ENCODE measurements at regions not wholly inside any gene's neighbourhood (a gene's known extent, or its start where the extent isn't known, plus 50 kb on each side); places are given as distances from the start of the nearest gene placed in this dataset.
A peak's percentile ranks its signal among the peaks of the same experiment; 100 is the strongest.

DNA sequence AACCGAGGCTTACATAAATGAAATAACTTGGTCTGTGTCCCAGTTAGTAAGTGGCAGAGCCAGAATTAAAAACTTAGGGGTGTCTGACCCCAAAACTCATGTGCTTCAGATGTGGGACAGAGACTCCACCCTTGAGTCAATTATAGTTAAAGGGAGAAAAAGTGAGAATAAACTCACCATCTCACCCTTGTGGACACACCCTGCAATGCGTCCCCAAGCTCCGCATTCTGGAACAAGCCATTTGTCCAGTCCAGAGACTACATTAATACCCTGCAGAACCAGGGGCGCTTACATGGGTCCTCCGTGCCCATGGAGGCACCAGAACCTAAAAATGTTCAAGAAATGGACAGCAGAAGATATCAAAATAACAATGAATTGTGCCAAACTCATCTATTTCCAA is 207.0 kb upstream of the ZNF507 start:
- H3K4me3 ChIP-seq (ENCODE audit: low read length): no peak overlapping the region
- DNase-seq (ENCODE audit: low read depth): no peak
- TF ChIP-seq, protein P1, sequence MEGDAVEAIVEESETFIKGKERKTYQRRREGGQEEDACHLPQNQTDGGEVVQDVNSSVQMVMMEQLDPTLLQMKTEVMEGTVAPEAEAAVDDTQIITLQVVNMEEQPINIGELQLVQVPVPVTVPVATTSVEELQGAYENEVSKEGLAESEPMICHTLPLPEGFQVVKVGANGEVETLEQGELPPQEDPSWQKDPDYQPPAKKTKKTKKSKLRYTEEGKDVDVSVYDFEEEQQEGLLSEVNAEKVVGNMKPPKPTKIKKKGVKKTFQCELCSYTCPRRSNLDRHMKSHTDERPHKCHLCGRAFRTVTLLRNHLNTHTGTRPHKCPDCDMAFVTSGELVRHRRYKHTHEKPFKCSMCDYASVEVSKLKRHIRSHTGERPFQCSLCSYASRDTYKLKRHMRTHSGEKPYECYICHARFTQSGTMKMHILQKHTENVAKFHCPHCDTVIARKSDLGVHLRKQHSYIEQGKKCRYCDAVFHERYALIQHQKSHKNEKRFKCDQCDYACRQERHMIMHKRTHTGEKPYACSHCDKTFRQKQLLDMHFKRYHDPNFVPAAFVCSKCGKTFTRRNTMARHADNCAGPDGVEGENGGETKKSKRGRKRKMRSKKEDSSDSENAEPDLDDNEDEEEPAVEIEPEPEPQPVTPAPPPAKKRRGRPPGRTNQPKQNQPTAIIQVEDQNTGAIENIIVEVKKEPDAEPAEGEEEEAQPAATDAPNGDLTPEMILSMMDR (conservative IDR thresholded peaks at IDR 0.05; ENCODE audit: low read depth, low read length): peak; percentile 3

DNA sequence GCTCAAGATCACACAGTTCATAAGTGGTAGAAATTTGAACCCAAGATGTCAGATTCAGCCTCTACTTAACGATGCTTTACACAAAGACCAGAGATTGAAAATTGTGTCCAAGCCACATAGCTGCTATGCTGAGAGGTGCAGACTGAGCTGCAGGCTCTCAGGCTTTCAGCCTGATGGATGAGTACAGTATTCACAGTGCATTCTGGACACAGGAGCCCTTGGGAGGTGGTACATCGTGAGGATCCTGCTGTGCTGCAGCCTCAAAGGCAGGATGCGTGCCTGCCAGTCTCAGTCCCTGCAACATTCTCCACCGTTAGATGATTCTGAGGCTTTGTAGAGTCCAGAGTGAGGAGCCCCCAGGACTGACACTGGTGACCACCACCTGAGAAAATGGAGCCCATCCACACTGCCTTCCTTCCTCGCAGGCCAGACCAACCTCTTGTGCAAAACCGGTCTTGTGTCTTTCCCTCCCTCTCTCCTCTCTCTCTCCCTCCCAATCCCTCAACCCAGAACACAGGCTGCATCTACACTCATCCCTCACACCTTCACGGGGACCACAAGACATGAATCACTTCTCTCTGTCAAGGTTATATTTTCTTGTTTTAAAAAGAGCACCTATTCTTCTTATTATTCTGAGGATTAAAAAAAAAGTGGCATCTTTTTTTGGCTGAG is 203.4 kb upstream of the ZNF507 start:
- TF ChIP-seq, protein P1 (conservative IDR thresholded peaks at IDR 0.05; ENCODE audit: low read depth, low read length): no peak
- no peak overlapping the region for H3K4me3 ChIP-seq (ENCODE audit: low read length)
- no peak for DNase-seq (ENCODE audit: low read depth)

DNA sequence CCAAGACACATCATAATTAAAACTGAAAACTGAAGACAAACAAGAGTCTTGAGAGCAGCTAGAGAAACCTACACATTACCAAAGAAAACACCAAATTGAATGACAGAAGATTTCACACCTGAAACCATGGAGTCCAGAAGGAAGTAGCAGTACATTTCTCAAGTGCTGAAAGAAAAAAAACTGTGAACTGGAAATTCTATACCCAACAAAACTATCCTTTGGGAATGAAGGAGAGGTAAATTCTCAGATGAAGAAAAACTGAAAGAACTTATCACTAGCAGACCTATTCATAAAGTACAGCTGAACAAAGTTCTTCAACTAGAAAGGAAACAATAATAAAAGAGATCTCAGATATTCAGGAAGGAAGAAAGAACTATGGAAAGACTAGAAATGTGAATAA is 198.7 kb upstream of the ZNF507 start:
- TF ChIP-seq, protein P1 (conservative IDR thresholded peaks at IDR 0.05; ENCODE audit: low read depth, low read length): no peak
- no peak for DNase-seq (ENCODE audit: low read depth)
- H3K4me3 ChIP-seq (ENCODE audit: low read length): no peak overlapping the region

DNA sequence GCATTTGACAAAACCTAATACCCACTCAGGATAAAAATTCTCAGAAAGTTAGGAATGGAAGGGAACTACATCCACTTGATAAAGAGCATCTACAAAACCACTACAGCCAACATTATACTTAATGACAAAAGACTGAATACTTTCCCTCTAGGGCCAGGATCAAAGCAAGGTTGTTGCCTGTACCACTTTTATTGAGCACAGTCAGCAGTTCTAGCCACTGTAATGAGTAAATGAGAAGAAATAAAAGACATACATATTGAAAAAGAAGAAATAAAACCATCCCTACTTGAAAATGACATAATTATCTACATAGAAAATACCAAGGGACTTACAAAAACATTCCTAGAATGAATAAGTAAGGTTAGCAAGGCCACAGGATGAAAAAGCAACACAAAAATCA is 194.8 kb upstream of the ZNF507 start:
- H3K4me3 ChIP-seq (ENCODE audit: low read length): no peak overlapping the region
- TF ChIP-seq, protein P1 (conservative IDR thresholded peaks at IDR 0.05; ENCODE audit: low read depth, low read length): no peak
- no peak for DNase-seq (ENCODE audit: low read depth)

DNA sequence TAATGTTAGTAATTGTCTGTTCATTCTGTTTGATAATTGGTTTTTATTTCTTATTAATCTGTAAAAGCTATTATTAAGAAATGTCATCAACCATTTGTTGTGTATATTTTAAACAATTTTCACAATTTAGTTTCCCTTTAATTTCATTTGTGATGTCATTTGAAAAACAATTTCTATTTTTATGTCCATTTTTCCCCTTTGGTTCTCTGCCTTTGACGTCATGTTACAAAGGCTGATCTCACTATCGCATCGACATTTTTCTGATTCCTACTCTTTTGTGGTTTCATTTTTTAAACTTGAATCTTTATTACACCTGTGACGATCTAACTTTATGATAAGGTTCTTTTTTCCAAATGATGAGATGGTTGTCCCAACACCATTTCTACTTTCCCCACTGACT is 191.0 kb upstream of the ZNF507 start:
- no peak overlapping the region for H3K4me3 ChIP-seq (ENCODE audit: low read length)
- TF ChIP-seq, protein P1 (conservative IDR thresholded peaks at IDR 0.05; ENCODE audit: low read depth, low read length): no peak
- DNase-seq (ENCODE audit: low read depth): no peak

DNA sequence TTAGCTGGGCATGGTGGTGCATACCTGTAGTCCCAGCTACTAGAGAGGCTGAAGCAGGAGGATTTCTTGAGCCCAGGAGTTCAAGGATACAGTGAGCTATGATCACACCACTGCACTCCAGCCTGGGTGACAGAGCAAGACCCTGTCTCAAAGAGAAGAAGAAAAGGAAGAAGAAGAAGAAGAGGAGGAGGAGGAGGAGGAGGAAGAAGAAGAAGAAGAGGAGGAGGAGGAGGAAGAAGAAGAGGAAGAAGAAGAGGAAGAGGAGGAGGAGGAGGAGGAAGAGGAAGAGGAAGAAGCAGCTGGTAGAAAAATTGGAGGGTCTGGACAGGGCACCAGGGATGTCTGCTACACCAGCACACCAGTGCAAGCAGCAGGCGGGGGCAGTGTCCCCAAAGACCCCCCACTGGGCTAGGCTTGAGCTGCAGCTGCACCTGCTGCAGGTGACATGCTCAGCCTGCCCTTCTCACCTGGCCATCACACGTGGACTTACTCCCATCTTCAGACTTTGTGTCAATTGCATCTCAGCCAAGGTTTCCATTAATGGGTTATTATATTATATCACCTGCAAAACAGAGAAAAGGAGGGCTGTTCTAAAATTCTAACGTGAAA is 180.9 kb upstream of the ZNF507 start:
- TF ChIP-seq, protein P1 (conservative IDR thresholded peaks at IDR 0.05; ENCODE audit: low read depth, low read length): no peak
- no peak overlapping the region for H3K4me3 ChIP-seq (ENCODE audit: low read length)
- no peak for DNase-seq (ENCODE audit: low read depth)

DNA sequence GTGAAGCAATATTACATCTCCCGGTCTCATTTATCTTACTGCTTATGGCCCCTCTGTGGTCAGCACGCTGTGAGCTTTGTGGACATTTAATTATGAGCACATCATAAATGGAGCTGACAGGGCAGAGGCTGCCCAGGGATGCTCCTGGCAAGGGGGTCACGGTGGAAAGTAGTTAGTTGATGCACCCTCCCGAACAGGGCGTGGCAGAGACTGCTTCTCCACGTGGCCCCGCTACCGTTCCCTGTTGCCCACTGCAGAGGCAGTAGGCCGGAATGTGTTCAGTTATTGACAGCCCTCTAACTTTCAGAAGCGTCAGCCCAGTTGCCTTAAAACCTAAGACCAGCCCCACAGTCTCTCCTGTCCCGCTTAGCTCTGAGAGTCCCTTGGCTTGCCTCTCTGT is 180.3 kb upstream of the ZNF507 start:
- TF ChIP-seq, protein P1 (conservative IDR thresholded peaks at IDR 0.05; ENCODE audit: low read depth, low read length): no peak
- DNase-seq (ENCODE audit: low read depth): no peak
- no peak overlapping the region for H3K4me3 ChIP-seq (ENCODE audit: low read length)
